ENCODE measurements at regions not wholly inside any gene's neighbourhood (a gene's known extent, or its start where the extent isn't known, plus 50 kb on each side); places are given as distances from the start of the nearest gene placed in this dataset.

DNA sequence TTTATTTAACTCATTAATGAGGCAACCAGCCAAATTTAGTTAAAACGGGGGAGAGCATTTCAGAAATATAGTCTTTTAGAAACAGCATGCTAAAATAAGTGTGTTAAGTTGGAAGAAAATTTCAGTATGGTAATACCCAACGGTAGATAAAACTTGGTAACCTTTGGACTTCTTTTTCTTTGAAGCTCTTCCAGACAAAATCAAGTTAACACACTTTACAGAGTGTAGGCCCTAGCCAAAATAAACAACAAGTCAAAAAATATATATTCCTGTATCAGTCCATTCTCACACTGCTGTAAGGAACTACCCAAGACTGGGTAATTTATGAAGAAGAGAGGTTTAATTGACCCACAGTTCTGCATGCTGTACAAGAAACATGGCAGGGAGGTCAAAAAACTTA, 279.6 kb downstream of the HIVEP2 start:
- TF ChIP-seq, protein P1, sequence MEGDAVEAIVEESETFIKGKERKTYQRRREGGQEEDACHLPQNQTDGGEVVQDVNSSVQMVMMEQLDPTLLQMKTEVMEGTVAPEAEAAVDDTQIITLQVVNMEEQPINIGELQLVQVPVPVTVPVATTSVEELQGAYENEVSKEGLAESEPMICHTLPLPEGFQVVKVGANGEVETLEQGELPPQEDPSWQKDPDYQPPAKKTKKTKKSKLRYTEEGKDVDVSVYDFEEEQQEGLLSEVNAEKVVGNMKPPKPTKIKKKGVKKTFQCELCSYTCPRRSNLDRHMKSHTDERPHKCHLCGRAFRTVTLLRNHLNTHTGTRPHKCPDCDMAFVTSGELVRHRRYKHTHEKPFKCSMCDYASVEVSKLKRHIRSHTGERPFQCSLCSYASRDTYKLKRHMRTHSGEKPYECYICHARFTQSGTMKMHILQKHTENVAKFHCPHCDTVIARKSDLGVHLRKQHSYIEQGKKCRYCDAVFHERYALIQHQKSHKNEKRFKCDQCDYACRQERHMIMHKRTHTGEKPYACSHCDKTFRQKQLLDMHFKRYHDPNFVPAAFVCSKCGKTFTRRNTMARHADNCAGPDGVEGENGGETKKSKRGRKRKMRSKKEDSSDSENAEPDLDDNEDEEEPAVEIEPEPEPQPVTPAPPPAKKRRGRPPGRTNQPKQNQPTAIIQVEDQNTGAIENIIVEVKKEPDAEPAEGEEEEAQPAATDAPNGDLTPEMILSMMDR (IDR thresholded peaks at IDR 0.05) = no peak
- TF ChIP-seq POLR2AphosphoS5 (IDR thresholded peaks at IDR 0.05) = no peak
- no peak for TF ChIP-seq POLR2A (IDR thresholded peaks at IDR 0.05)
